ENCODE measurements at regions not wholly inside any gene's neighbourhood (a gene's known extent, or its start where the extent isn't known, plus 50 kb on each side); places are given as distances from the start of the nearest gene placed in this dataset.

GRCh38 chr4:126702747-126703146 lies 930.0 kb upstream of the INTU start:
- TF ChIP-seq EZH2phosphoT487 (IDR thresholded peaks at IDR 0.05; ENCODE audit: borderline replicate concordance, low read length) (no peak), CTCF (IDR thresholded peaks at IDR 0.05; ENCODE audit: low read depth, low read length, poor library complexity, severe bottlenecking) (no peak)
